Thymus (tissue), 11 donors: ENCODE measurements at regions not wholly inside any gene's neighbourhood (a gene's known extent, or its start where the extent isn't known, plus 50 kb on each side); places are given as distances from the start of the nearest gene placed in this dataset.

Experiments used
- DNase-seq, 9 donors: peaks; one replicate each; pipeline ENCODE4 v3.0.0-alpha.2; 2013; ENCODE audit warnings: low spot score in 9 of 9, low read depth in 6 of 9, missing footprints in 1 of 9
- H3K27ac ChIP-seq, 2 donors: one replicate each; pipeline ENCODE4 v1.5.1; 2013; ENCODE audit warnings: control low read depth in 1 of 2, low read depth in 1 of 2, low read length in 1 of 2, mild to moderate bottlenecking in 1 of 2, moderate library complexity in 1 of 2
- H3K27me3 ChIP-seq, 2 donors: one replicate each; pipeline ENCODE4 v1.5.1; 2013; ENCODE audit warnings: low read length in 1 of 2; ENCODE audit not compliant: control insufficient read depth in 2 of 2, insufficient read depth in 1 of 2
- H3K36me3 ChIP-seq, 2 donors: one replicate each; pipeline ENCODE4 v1.5.1; 2013; ENCODE audit warnings: low read length in 1 of 2, mild to moderate bottlenecking in 1 of 2, moderate library complexity in 1 of 2; ENCODE audit not compliant: control insufficient read depth in 2 of 2, insufficient read depth in 2 of 2
- H3K4me1 ChIP-seq, 2 donors: one replicate each; pipeline ENCODE4 v1.5.1; 2013; ENCODE audit warnings: low read length in 2 of 2; ENCODE audit not compliant: control insufficient read depth in 2 of 2, insufficient read depth in 2 of 2
- H3K4me3 ChIP-seq, 2 donors: one replicate each; pipeline ENCODE4 v1.5.1; 2013; ENCODE audit warnings: low read length in 2 of 2, control low read depth in 1 of 2, mild to moderate bottlenecking in 1 of 2
- H3K9me3 ChIP-seq, 2 donors: one replicate each; pipeline ENCODE4 v1.5.1; 2013; ENCODE audit warnings: low read length in 1 of 2, mild to moderate bottlenecking in 1 of 2; ENCODE audit not compliant: control insufficient read depth in 2 of 2, insufficient read depth in 1 of 2
- WGBS: extraction: QIAGEN DNeasy Blood & Tissue Kit; methylation state at CpG from one replicate; pipeline ENCODE4 v1.1.7; 2013; 5-methylcytosine and 5-hydroxymethylcytosine counted together
- donor health status: healthy.

- 85% methylated on average over 1 of the region's 1 CpG for WGBS
- no peaks in the 10 kb centered on the region for H3K27me3 ChIP-seq
- no peak for DNase-seq
- no peak overlapping the region for H3K4me3 ChIP-seq
- H3K36me3 ChIP-seq, result no peaks in the 10 kb centered on the region
- H3K9me3 ChIP-seq, result no peaks in the 10 kb centered on the region
- no peak overlapping the region for H3K27ac ChIP-seq
- H3K4me1 ChIP-seq, result no peaks in the 10 kb centered on the region
Observed at GRCh38 chr11:81756864-81757595, 976.6 kb downstream of the FAM181B start.

- Histone ChIP-seq H3K27ac (no peak overlapping the region), H3K4me3 (no peak overlapping the region), H3K36me3 (no peaks in the 10 kb centered on the region), H3K4me1 (no peaks in the 10 kb centered on the region), H3K27me3 (no peaks in the 10 kb centered on the region), H3K9me3 (peaks cover 0 to 4% of the 10 kb centered on the region in 2 donors)
- DNase-seq, result no peak
- WGBS, result 90% methylated on average over 2 of the region's 2 CpGs
Observed at GRCh38 chr11:81749245-81749644, 984.4 kb downstream of the FAM181B start.

- no peak for DNase-seq
- Histone ChIP-seq H3K4me3 (no peak overlapping the region), H3K36me3 (no peaks in the 10 kb centered on the region), H3K9me3 (peaks cover 0 to 4% of the 10 kb centered on the region in 2 donors), H3K27ac (no peak overlapping the region), H3K27me3 (no peaks in the 10 kb centered on the region), H3K4me1 (no peaks in the 10 kb centered on the region)
- WGBS, result 96% methylated on average over 35 of the region's 35 CpGs
Observed at GRCh38 chr11:81744336-81745116, 989.1 kb downstream of the FAM181B start.

DNA sequence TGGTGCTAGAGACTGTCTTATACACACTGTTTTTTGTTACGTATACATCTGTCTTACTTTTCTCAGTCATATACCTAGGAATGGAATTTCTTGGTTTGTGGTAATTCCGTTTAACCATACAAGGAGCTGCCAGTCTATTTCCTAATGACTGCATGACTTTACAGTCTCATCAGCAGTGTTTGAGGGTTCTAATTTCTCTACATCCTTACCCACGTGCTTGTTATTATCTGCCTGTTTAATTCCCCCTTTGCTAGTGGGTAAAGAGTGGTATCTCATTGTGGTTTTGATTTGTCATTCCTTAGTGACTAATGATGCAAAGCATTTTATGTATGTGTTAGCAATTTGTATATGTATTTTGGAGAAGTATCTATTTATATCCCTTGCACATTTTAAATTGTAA is 1008.0 kb downstream of the FAM181B start:
- Histone ChIP-seq H3K27ac (no peak overlapping the region), H3K27me3 (no peaks in the 10 kb centered on the region), H3K4me3 (no peak overlapping the region), H3K36me3 (no peaks in the 10 kb centered on the region), H3K9me3 (peaks cover under 1 to 2% of the 10 kb centered on the region in 2 donors), H3K4me1 (no peaks in the 10 kb centered on the region)
- DNase-seq, result no peak
- 78% methylated on average over 3 of the region's 3 CpGs for WGBS

DNA sequence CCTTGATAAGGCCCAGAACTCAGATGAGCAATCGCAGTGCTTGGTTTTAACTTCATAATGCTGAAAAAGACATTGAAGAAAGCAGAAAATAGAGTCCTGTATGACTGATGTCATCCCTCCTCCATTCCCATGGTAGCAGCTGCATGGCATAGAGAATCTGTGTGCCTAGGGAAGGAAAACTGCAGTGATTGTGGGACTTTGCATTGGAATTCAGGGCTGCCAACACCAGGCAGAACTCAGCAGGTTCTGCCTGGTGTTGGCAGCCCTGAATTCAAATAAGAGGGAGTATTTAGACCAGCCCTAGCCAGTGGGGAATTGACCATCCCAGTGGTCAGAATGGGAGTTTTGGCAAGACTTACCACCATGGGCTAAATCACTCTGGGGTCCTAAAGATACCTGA is 1016.0 kb downstream of the FAM181B start:
- Histone ChIP-seq H3K4me3 (no peak overlapping the region), H3K27ac (no peak overlapping the region), H3K4me1 (no peaks in the 10 kb centered on the region), H3K36me3 (no peaks in the 10 kb centered on the region), H3K27me3 (no peaks in the 10 kb centered on the region), H3K9me3 (no peaks in the 10 kb centered on the region)
- WGBS, result 95% methylated on average over 1 of the region's 1 CpG
- no peak for DNase-seq

GRCh38 chr11:81707881-81708280 is 1025.8 kb downstream of the FAM181B start:
- 43% methylated on average over 1 of the region's 1 CpG for WGBS

DNA sequence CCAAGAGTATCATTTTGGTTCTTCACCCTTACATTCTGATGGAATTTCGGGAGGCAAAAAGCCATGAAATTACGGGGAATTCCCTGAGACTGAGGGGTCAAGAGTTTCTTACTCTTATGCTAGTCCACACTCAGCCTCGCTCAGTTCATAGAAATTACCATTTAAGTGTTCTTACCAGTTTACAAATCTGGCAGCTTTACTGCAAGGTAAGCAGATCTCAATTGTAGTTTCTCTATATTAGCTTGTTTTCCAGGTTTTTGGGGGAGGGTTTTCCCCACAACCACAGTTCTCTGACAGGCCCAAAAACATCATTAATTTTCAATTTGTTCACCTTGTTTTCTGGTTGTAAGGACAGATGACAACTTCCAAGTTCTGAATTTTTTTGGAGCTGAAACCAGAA is 1028.4 kb downstream of the FAM181B start:
- Histone ChIP-seq H3K4me3 (no peak overlapping the region), H3K4me1 (no peaks in the 10 kb centered on the region), H3K27ac (no peak overlapping the region), H3K36me3 (no peaks in the 10 kb centered on the region), H3K9me3 (no peaks in the 10 kb centered on the region), H3K27me3 (no peaks in the 10 kb centered on the region)
- no peak for DNase-seq
- 73% methylated on average over 3 of the region's 3 CpGs for WGBS

More at GRCh38 chr11:81707881-81708280, 1025.8 kb downstream of the FAM181B start:
- Histone ChIP-seq H3K27ac (no peak overlapping the region), H3K9me3 (no peaks in the 10 kb centered on the region), H3K4me3 (no peak overlapping the region), H3K27me3 (no peaks in the 10 kb centered on the region), H3K36me3 (no peaks in the 10 kb centered on the region), H3K4me1 (no peaks in the 10 kb centered on the region)
- DNase-seq, result no peak

DNA sequence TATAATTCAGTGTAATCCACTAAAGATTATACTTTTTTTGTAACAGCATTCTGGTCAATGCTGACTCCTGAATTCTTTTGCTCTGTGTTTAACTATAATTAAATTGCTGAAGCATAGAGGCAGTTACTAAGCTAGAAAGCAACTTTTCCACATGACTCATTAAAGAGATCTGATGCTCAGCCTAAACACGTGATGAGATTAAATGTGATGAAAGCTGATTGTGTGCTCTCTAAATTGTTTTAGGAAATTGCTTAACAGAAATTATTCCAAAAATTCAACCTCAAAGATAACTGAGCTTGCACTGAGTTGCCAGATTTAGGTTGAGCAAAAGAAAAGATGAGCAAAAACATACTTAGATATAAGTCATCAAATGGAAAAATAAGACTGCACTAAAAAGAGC is 1033.6 kb downstream of the FAM181B start:
- H3K9me3 ChIP-seq, result no peaks in the 10 kb centered on the region
- 89% methylated on average over 1 of the region's 1 CpG for WGBS
- H3K4me3 ChIP-seq, result no peak overlapping the region
- no peak overlapping the region for H3K27ac ChIP-seq
- no peaks in the 10 kb centered on the region for H3K27me3 ChIP-seq
- H3K36me3 ChIP-seq, result no peaks in the 10 kb centered on the region
- no peak for DNase-seq
- no peaks in the 10 kb centered on the region for H3K4me1 ChIP-seq

DNA sequence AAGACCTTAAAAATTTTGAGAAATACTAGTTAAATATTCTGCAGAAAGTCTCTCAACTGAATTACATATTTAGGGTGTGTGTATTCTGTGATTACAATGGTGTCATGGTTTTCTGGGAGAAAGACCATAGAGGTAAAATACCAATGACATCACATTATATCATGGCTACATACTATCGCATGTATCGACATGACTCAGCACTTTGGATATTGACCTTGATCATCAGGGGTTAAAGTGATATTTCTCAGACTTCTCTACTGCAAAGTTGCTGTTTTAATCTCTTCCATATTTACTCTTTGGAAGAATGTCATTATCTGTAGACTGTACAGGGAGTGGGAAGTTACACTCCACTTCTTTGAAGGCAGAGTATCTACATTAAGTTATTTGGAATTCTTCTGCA is 1046.6 kb downstream of the FAM181B start:
- 96% methylated on average over 2 of the region's 2 CpGs for WGBS
- H3K4me3 ChIP-seq, result no peak overlapping the region

More for the DNA sequence above, 1046.6 kb downstream of the FAM181B start:
- Histone ChIP-seq H3K36me3 (no peaks in the 10 kb centered on the region), H3K4me1 (no peaks in the 10 kb centered on the region), H3K27me3 (no peaks in the 10 kb centered on the region), H3K9me3 (no peaks in the 10 kb centered on the region), H3K27ac (no peak overlapping the region)
- no peak for DNase-seq
